ENCODE measurements at regions not wholly inside any gene's neighbourhood (a gene's known extent, or its start where the extent isn't known, plus 50 kb on each side); places are given as distances from the start of the nearest gene placed in this dataset.

GRCh38 chr3:18743761-18744160 is 318.6 kb upstream of the SATB1 start:
- H3K4me3 Mint-ChIP-seq: no peak overlapping the region
- no peak for DNase-seq
- no peak overlapping the region for H2BK120ac ChIP-seq (ENCODE audit: low read depth, low read length, poor library complexity, severe bottlenecking)
- H3K56ac ChIP-seq (ENCODE audit: insufficient read length, low read depth, low read length): no peak overlapping the region
- H3K23ac ChIP-seq (ENCODE audit: insufficient read length, low read depth, low read length): no peak overlapping the region
- no peak overlapping the region for H3K9ac ChIP-seq (ENCODE audit: extremely low read depth, insufficient read length, low read length)
- H3K79me2 ChIP-seq (ENCODE audit: insufficient read depth, low read length): no peaks in the 10 kb centered on the region
- no peak for TF ChIP-seq CTCF (conservative IDR thresholded peaks at IDR 0.05)
- no peaks in the 10 kb centered on the region for H3K79me1 ChIP-seq (ENCODE audit: insufficient read depth, low read depth, low read length, poor library complexity, severe bottlenecking)
- no peak overlapping the region for H2BK15ac ChIP-seq (ENCODE audit: low read depth, low read length)
- no peak overlapping the region for H2BK20ac ChIP-seq (ENCODE audit: low read depth, low read length, poor library complexity, severe bottlenecking)
- no peak overlapping the region for H3K14ac ChIP-seq (ENCODE audit: insufficient read depth, low read length)
- H3K27ac ChIP-seq (ENCODE audit: insufficient read length, low read depth, low read length): no peak overlapping the region
- H3K9me3 ChIP-seq (ENCODE audit: control insufficient read depth, low read depth, low read length): no peaks in the 10 kb centered on the region
- H3K27me3 Mint-ChIP-seq (ENCODE audit: low read depth): no peaks in the 10 kb centered on the region
- no peaks in the 10 kb centered on the region for H3K36me3 Mint-ChIP-seq (ENCODE audit: insufficient read depth in 1 of 3, low read depth in 3 of 3)
- no peak overlapping the region for H4K91ac ChIP-seq (ENCODE audit: insufficient read length, low read depth, low read length)
- no peak overlapping the region for H2BK12ac ChIP-seq (ENCODE audit: insufficient read length, low read depth, low read length)
- no peaks in the 10 kb centered on the region for H3K4me1 ChIP-seq (ENCODE audit: insufficient read depth, low read length)
- no peak overlapping the region for H2AFZ ChIP-seq (ENCODE audit: low read length)
- peaks cover 0 to 5% of the 10 kb centered on the region in 2 experiments; a peak in 3 of 4 replicates for H3K4me1 Mint-ChIP-seq
- H3K4ac ChIP-seq (ENCODE audit: low read depth, low read length): no peak overlapping the region
- no peak overlapping the region for H3K4me2 ChIP-seq (ENCODE audit: insufficient read depth, insufficient read length, low read length)
- H2AK5ac ChIP-seq (ENCODE audit: insufficient read length, low read length): no peak overlapping the region
- H3T11ph ChIP-seq (ENCODE audit: low read length): no peak overlapping the region
- WGBS (ENCODE audit: extremely low coverage, insufficient read length, low lambda C conversion rate): no CpG with 5 or more reads among the region's 2 CpGs
- no peak overlapping the region for H3K18ac ChIP-seq (ENCODE audit: insufficient read length, low read depth, low read length)
- no peak overlapping the region for H2BK5ac ChIP-seq (ENCODE audit: insufficient read length, low read length)
- H3K27ac Mint-ChIP-seq: no peak overlapping the region; a peak in 1 of 7 replicates
- H4K20me1 ChIP-seq (ENCODE audit: control insufficient read depth, insufficient read depth, insufficient read length): no peaks in the 10 kb centered on the region
- no peaks in the 10 kb centered on the region for H3K9me3 Mint-ChIP-seq
- no peak overlapping the region for H4K5ac ChIP-seq (ENCODE audit: insufficient read length, low read depth, low read length)
- no peak overlapping the region for H4K8ac ChIP-seq (replicated peaks; ENCODE audit: insufficient read length, low read depth, low read length)
- no peaks in the 10 kb centered on the region for H3K27me3 ChIP-seq (ENCODE audit: insufficient read depth, low read length)
- no peaks in the 10 kb centered on the region for H3K23me2 ChIP-seq (ENCODE audit: insufficient read length, low read depth, low read length, poor library complexity, severe bottlenecking)
